Lung (tissue), 11 donors: ENCODE measurements at regions not wholly inside any gene's neighbourhood (a gene's known extent, or its start where the extent isn't known, plus 50 kb on each side); places are given as distances from the start of the nearest gene placed in this dataset.

Experiments used
- ATAC-seq: fragments of 200-7000 bp; cut with Tn5 transposase; one replicate; pipeline ENCODE4 v1.9.1; 2020; ENCODE audit warnings: moderate number of reproducible peaks; ENCODE audit not compliant: insufficient read depth, low FRiP score
- DNase-seq, 3 donors: peaks; one replicate each; pipeline ENCODE4 v3.0.0-alpha.2; 2013 to 2017
- H3K27ac ChIP-seq, 2 donors: one replicate each; pipeline ENCODE4 v1.5.1; 2013; ENCODE audit warnings: mild to moderate bottlenecking in 2 of 2, moderate library complexity in 2 of 2, control low read depth in 1 of 2, inconsistent platforms in 1 of 2, low read depth in 1 of 2, low read length in 1 of 2
- H3K27me3 ChIP-seq, 3 donors: one replicate each; pipeline ENCODE4 v1.5.1; 2013; ENCODE audit warnings: low read length in 2 of 3; ENCODE audit not compliant: control insufficient read depth in 3 of 3, insufficient read depth in 3 of 3
- H3K36me3 ChIP-seq, 4 donors: one replicate each; pipeline ENCODE4 v1.5.1; 2013; ENCODE audit warnings: low read length in 4 of 4, mild to moderate bottlenecking in 1 of 4, moderate library complexity in 1 of 4; ENCODE audit not compliant: control insufficient read depth in 4 of 4, insufficient read depth in 4 of 4
- H3K4me1 ChIP-seq, 5 donors: one replicate each; pipeline ENCODE4 v1.5.1; 2013; ENCODE audit warnings: low read length in 5 of 5, mild to moderate bottlenecking in 2 of 5, moderate library complexity in 1 of 5; ENCODE audit not compliant: control insufficient read depth in 5 of 5, insufficient read depth in 5 of 5
- H3K4me3 ChIP-seq: one replicate; pipeline ENCODE4 v1.5.1; 2013; ENCODE audit warnings: mild to moderate bottlenecking, control low read depth, moderate library complexity
- H3K9ac ChIP-seq, 2 donors: one replicate each; pipeline ENCODE4 v1.5.1; 2013; ENCODE audit warnings: low read length in 2 of 2, control low read depth in 1 of 2; ENCODE audit not compliant: insufficient read depth in 1 of 2
- H3K9me3 ChIP-seq, 4 donors: one replicate each; pipeline ENCODE4 v1.5.1; 2013; ENCODE audit warnings: low read length in 3 of 4, mild to moderate bottlenecking in 1 of 4, moderate library complexity in 1 of 4; ENCODE audit not compliant: control insufficient read depth in 4 of 4, insufficient read depth in 3 of 4
- WGBS, 2 donors: extraction: QIAGEN DNeasy Blood & Tissue Kit; methylation state at CpG; one replicate each; pipeline ENCODE4 v1.1.7; 2013; 5-methylcytosine and 5-hydroxymethylcytosine counted together
- TF ChIP-seq, protein P1 (sequence below): IDR thresholded peaks from 2 replicates; pipeline ENCODE4 v1.5.1; 2012; ENCODE audit warnings: mild to moderate bottlenecking; ENCODE audit errors: control extremely low read depth, extremely low read depth
- donor health status: control.
- donor health status: control.
- donor health status: Bipolar disorder and iron deficiency.
- donor health status: healthy.
- donor health status: DM: yes; HTN: yes; CAD: no.

DNA sequence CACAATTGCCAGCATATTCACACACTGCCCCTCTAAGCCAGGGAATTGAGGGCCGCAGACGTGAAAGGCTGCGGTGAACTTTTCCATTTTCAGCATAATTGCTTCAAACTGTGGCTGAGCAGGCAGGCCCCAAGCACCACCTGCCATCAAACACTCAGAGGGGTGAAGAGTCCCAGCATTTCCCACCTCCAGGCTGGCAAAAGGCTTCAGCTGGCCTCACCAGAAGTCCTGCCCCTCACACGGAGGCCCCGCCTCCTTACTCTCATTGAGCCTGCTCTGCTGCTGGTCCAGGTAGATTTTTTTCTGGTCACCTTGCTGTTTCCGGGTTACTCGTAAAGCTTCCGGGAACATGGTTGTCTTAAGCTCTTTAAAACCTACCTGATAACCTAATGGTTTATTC, 52.0 kb upstream of the PRELID3B start:
- WGBS, 2 donors, result 93 to 95% methylated on average over 8 of the region's 8 CpGs
- Histone ChIP-seq H3K4me3 (no peak overlapping the region), H3K36me3 (no peaks in the 10 kb centered on the region), H3K9ac (no peak overlapping the region), H3K4me1 (no peaks in the 10 kb centered on the region), H3K27me3 (no peaks in the 10 kb centered on the region), H3K9me3 (no peaks in the 10 kb centered on the region), H3K27ac (no peak overlapping the region)
- ATAC-seq, result no peak
- TF ChIP-seq, protein P1, sequence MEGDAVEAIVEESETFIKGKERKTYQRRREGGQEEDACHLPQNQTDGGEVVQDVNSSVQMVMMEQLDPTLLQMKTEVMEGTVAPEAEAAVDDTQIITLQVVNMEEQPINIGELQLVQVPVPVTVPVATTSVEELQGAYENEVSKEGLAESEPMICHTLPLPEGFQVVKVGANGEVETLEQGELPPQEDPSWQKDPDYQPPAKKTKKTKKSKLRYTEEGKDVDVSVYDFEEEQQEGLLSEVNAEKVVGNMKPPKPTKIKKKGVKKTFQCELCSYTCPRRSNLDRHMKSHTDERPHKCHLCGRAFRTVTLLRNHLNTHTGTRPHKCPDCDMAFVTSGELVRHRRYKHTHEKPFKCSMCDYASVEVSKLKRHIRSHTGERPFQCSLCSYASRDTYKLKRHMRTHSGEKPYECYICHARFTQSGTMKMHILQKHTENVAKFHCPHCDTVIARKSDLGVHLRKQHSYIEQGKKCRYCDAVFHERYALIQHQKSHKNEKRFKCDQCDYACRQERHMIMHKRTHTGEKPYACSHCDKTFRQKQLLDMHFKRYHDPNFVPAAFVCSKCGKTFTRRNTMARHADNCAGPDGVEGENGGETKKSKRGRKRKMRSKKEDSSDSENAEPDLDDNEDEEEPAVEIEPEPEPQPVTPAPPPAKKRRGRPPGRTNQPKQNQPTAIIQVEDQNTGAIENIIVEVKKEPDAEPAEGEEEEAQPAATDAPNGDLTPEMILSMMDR, result no peak
- DNase-seq, result no peak
